GM12878 (cell line): ENCODE measurements at regions not wholly inside any gene's neighbourhood (a gene's known extent, or its start where the extent isn't known, plus 50 kb on each side); places are given as distances from the start of the nearest gene placed in this dataset.

Source experiments
- BCL3 ChIP-seq: IDR thresholded peaks from 2 replicates; pipeline ENCODE4 v1.6.1; 2011; ENCODE audit warnings: borderline replicate concordance, low read depth, mild to moderate bottlenecking, moderate library complexity, low read length; ENCODE audit not compliant: insufficient read depth, poor library complexity, severe bottlenecking
- CTCF ChIP-seq, 3 experiments: IDR thresholded peaks in 2 of 3; conservative IDR thresholded peaks in 1 of 3; 2 replicates each; pipeline ENCODE4 v1.5.1; 2011; ENCODE audit warnings: low read depth in 3 of 3, low read length in 3 of 3, mild to moderate bottlenecking in 3 of 3, control low read depth in 2 of 3, moderate library complexity in 2 of 3, inconsistent platforms in 1 of 3, mixed read lengths in 1 of 3; ENCODE audit not compliant: control insufficient read depth in 2 of 3, insufficient read depth in 1 of 3; ENCODE audit errors: extremely low read depth in 1 of 3
- POLR2A ChIP-seq: IDR thresholded peaks from 2 replicates; pipeline ENCODE4 v1.6.1; 2011; ENCODE audit warnings: low read depth, mild to moderate bottlenecking, low read length

GRCh38 chr12:14313379-14314138 lies 51.9 kb upstream of the ATF7IP start:
- TF ChIP-seq POLR2A (no peak), CTCF (IDR thresholded peaks at IDR 0.05 in 2 of 3, conservative IDR thresholded peaks at IDR 0.05 in 1 of 3; ENCODE audit: control insufficient read depth in 2 of 3, extremely low read depth in 1 of 3, insufficient read depth in 1 of 3, low read depth in 3 of 3, low read length in 3 of 3) (no peak), BCL3 (no peak)
